Cardiac fibroblast (primary cell): ENCODE measurements at regions not wholly inside any gene's neighbourhood (a gene's known extent, or its start where the extent isn't known, plus 50 kb on each side); places are given as distances from the start of the nearest gene placed in this dataset.

Experiments used
- DNase-seq, 2 donors: peaks; one replicate each; pipeline versions ENCODE4 v3.0.0 to v3.0.0-alpha.2; 2010; ENCODE audit warnings: low read depth in 2 of 2
- H3K4me3 ChIP-seq, 2 donors: replicated peaks in 1 of 2; 1 replicate in 1 of 2; 2 replicates in 1 of 2; pipeline ENCODE4 v1.5.1; 2011; ENCODE audit warnings: low read depth in 2 of 2, low read length in 2 of 2, mild to moderate bottlenecking in 2 of 2, moderate library complexity in 1 of 2
- CTCF ChIP-seq: IDR thresholded peaks from one replicate; pipeline ENCODE4 v1.5.1; 2011; ENCODE audit warnings: low read depth, mild to moderate bottlenecking, low read length, inconsistent platforms

DNA sequence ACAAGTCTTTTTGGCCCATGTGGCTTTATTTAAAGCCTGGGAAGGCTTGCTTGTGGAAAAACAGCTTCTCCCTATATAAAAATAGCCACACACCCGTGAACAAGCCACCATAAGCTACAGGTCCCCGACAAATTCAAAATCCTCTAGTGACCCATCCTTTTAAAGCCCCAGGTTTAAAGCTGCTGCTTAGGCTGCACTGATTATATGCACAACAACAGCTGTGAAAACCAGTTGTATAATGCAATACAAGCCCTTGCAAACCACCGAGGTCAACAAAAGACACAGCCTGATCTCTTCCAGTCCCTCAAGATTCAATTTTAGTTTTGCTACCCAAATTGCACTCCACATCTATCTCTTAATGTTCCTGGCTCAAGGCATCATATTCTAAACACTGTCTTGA is 186.0 kb upstream of the WDFY3 start:
- no peak for DNase-seq
- H3K4me3 ChIP-seq: no peak overlapping the region
- TF ChIP-seq CTCF: no peak

GRCh38 chr4:85153221-85153620 is 186.7 kb upstream of the WDFY3 start:
- no peak overlapping the region for H3K4me3 ChIP-seq
- peak; percentile 25 to 55 for DNase-seq

GRCh38 chr4:85154591-85154990 is 188.1 kb upstream of the WDFY3 start:
- no peak for TF ChIP-seq CTCF
- DNase-seq: no peak
- H3K4me3 ChIP-seq: no peak overlapping the region

More at GRCh38 chr4:85153221-85153620, 186.7 kb upstream of the WDFY3 start:
- TF ChIP-seq CTCF: no peak

GRCh38 chr4:85165808-85166207 is 199.3 kb upstream of the WDFY3 start:
- no peak for TF ChIP-seq CTCF
- DNase-seq: no peak
- no peak overlapping the region for H3K4me3 ChIP-seq

GRCh38 chr4:85166318-85166717 is 199.8 kb upstream of the WDFY3 start:
- no peak for TF ChIP-seq CTCF
- no peak overlapping the region for H3K4me3 ChIP-seq
- no peak for DNase-seq

GRCh38 chr4:85168234-85168834 is 201.8 kb upstream of the WDFY3 start:
- no peak overlapping the region for H3K4me3 ChIP-seq
- no peak for DNase-seq

More at GRCh38 chr4:85168234-85168834, 201.8 kb upstream of the WDFY3 start:
- no peak for TF ChIP-seq CTCF
